GM23248 (cell line): ENCODE measurements at regions not wholly inside any gene's neighbourhood (a gene's known extent, or its start where the extent isn't known, plus 50 kb on each side); places are given as distances from the start of the nearest gene placed in this dataset.

Experiments
- DNase-seq: peaks from one replicate; pipeline ENCODE4 v3.0.0-alpha.2; 2015
- H2AFZ ChIP-seq: fragments of 200-600 bp; sonication (generic); 2 replicates; pipeline ENCODE4 v1.6.1; 2016; ENCODE audit warnings: antibody characterized with exemption
- H3F3A ChIP-seq: fragments of 200-600 bp; sonication (generic); 2 replicates; pipeline ENCODE4 v1.6.1; 2016; ENCODE audit warnings: mild to moderate bottlenecking, antibody characterized with exemption, mixed run types; ENCODE audit not compliant: insufficient read depth
- H3K27ac ChIP-seq: fragments of 200-600 bp; sonication (generic); 2 replicates; pipeline ENCODE4 v1.5.1; 2016; ENCODE audit warnings: mild to moderate bottlenecking
- H3K27me3 ChIP-seq: fragments of 200-600 bp; sonication (generic); replicated peaks from 2 replicates; pipeline ENCODE4 v1.6.1; 2016; ENCODE audit warnings: mild to moderate bottlenecking; ENCODE audit not compliant: insufficient read depth
- H3K36me3 ChIP-seq: fragments of 200-600 bp; sonication (generic); 2 replicates; pipeline ENCODE4 v1.6.1; 2016; ENCODE audit warnings: low read depth, mild to moderate bottlenecking
- H3K4me1 ChIP-seq: fragments of 200-600 bp; sonication (generic); 2 replicates; pipeline ENCODE4 v1.6.1; 2016; ENCODE audit warnings: mild to moderate bottlenecking; ENCODE audit not compliant: insufficient read depth
- H3K4me2 ChIP-seq: fragments of 200-600 bp; sonication (generic); one replicate; pipeline ENCODE4 v1.6.1; 2016; ENCODE audit warnings: mild to moderate bottlenecking; ENCODE audit not compliant: unreplicated experiment
- H3K4me3 ChIP-seq: fragments of 200-600 bp; sonication (generic); 2 replicates; pipeline ENCODE4 v1.5.1; 2016; ENCODE audit warnings: mild to moderate bottlenecking
- H3K79me2 ChIP-seq: fragments of 200-600 bp; sonication (generic); 2 replicates; pipeline ENCODE4 v1.6.1; 2016; ENCODE audit warnings: mild to moderate bottlenecking; ENCODE audit not compliant: insufficient read depth
- H3K9ac ChIP-seq: fragments of 200-600 bp; sonication (generic); 2 replicates; pipeline ENCODE4 v1.6.1; 2016; ENCODE audit warnings: mild to moderate bottlenecking
- H3K9me2 ChIP-seq: fragments of 200-600 bp; sonication (generic); 2 replicates; pipeline ENCODE4 v1.6.1; 2016; ENCODE audit warnings: mixed run types, mild to moderate bottlenecking, moderate library complexity; ENCODE audit not compliant: insufficient read depth
- H3K9me3 ChIP-seq: fragments of 200-600 bp; sonication (generic); one replicate; pipeline ENCODE4 v1.6.1; 2017; ENCODE audit warnings: low read depth
- H4K20me1 ChIP-seq: fragments of 200-600 bp; sonication (generic); 2 replicates; pipeline ENCODE4 v1.6.0; 2016; ENCODE audit not compliant: insufficient read depth
- EZH2 ChIP-seq: fragments of 200-600 bp; sonication (generic); IDR thresholded peaks from 2 replicates; pipeline ENCODE4 v1.6.1; 2018; ENCODE audit warnings: antibody characterized with exemption, mild to moderate bottlenecking; ENCODE audit not compliant: insufficient read depth, poor library complexity, severe bottlenecking
- EZH2phosphoT487 ChIP-seq: fragments of 200-600 bp; sonication (generic); IDR thresholded peaks from 2 replicates; pipeline ENCODE4 v1.6.1; 2018; ENCODE audit warnings: antibody characterized with exemption, moderate library complexity, mild to moderate bottlenecking, low read depth; ENCODE audit not compliant: insufficient read depth
- WGBS, 2 experiments: methylation state at CpG; one replicate each; pipeline ENCODE4 v1.1.6; 2015 to 2017; ENCODE audit warnings: low lambda C conversion rate in 2 of 2, low coverage in 1 of 2; ENCODE audit errors: missing lambda C conversion rate in 2 of 2; 5-methylcytosine and 5-hydroxymethylcytosine counted together
- in situ Hi-C: fragments of 300-500 bp; cut with MboI; formaldehyde crosslinking; loops from 2 replicates; pipeline ENCODE4 v1.15.0; 2020

GRCh38 chr13:70541451-70541850, 433.2 kb upstream of the KLHL1 start:
- Histone ChIP-seq H2AFZ (no peak overlapping the region), H4K20me1 (no peaks in the 10 kb centered on the region), H3K79me2 (no peaks in the 10 kb centered on the region), H3K27me3 (no peaks in the 10 kb centered on the region), H3F3A (no peaks in the 10 kb centered on the region), H3K9ac (no peak overlapping the region), H3K4me1 (no peaks in the 10 kb centered on the region), H3K36me3 (no peaks in the 10 kb centered on the region), H3K9me2 (no peaks in the 10 kb centered on the region), H3K27ac (no peak overlapping the region), H3K4me2 (no peak overlapping the region), H3K9me3 (no peaks in the 10 kb centered on the region), H3K4me3 (no peak overlapping the region)
- DNase-seq: no peak
- no peak for TF ChIP-seq EZH2
- no peak for TF ChIP-seq EZH2phosphoT487
- WGBS, 2 experiments: 35 to 43% methylated on average over 4 of the region's 4 CpGs
- in situ Hi-C loops: no loop called here

GRCh38 chr13:70534466-70534865, 426.2 kb upstream of the KLHL1 start:
- 0 to 3% methylated on average over 3 of the region's 3 CpGs for WGBS, 2 experiments
- Histone ChIP-seq H3K9me3 (no peaks in the 10 kb centered on the region), H3K27ac (no peak overlapping the region), H3F3A (no peaks in the 10 kb centered on the region), H2AFZ (no peak overlapping the region), H3K27me3 (no peaks in the 10 kb centered on the region), H3K4me3 (no peak overlapping the region), H3K79me2 (no peaks in the 10 kb centered on the region), H3K36me3 (no peaks in the 10 kb centered on the region), H3K9me2 (no peaks in the 10 kb centered on the region), H4K20me1 (no peaks in the 10 kb centered on the region), H3K9ac (no peak overlapping the region), H3K4me1 (no peaks in the 10 kb centered on the region), H3K4me2 (no peak overlapping the region)
- in situ Hi-C loops: no loop called here
- no peak for TF ChIP-seq EZH2
- no peak for TF ChIP-seq EZH2phosphoT487
- no peak for DNase-seq

- no peaks in the 10 kb centered on the region for H3F3A ChIP-seq
- TF ChIP-seq EZH2phosphoT487 (no peak), EZH2 (no peak)
- H3K4me3 ChIP-seq: no peak overlapping the region
- H2AFZ ChIP-seq: no peak overlapping the region
- H3K9ac ChIP-seq: no peak overlapping the region
- no peaks in the 10 kb centered on the region for H3K79me2 ChIP-seq
- in situ Hi-C loops: no loop called here
- no peaks in the 10 kb centered on the region for H4K20me1 ChIP-seq
- no peak for DNase-seq
- no peaks in the 10 kb centered on the region for H3K9me2 ChIP-seq
- no peak overlapping the region for H3K4me2 ChIP-seq
- no peak overlapping the region for H3K27ac ChIP-seq
- no peaks in the 10 kb centered on the region for H3K4me1 ChIP-seq
- no peaks in the 10 kb centered on the region for H3K36me3 ChIP-seq
- 4 to 7% methylated on average over 2 of the region's 2 CpGs for WGBS, 2 experiments
- H3K9me3 ChIP-seq: no peaks in the 10 kb centered on the region
- no peaks in the 10 kb centered on the region for H3K27me3 ChIP-seq
Observed at GRCh38 chr13:70529652-70530051, 421.4 kb upstream of the KLHL1 start.

- Histone ChIP-seq H3F3A (no peaks in the 10 kb centered on the region), H3K4me3 (no peak overlapping the region), H3K9me2 (no peaks in the 10 kb centered on the region), H3K36me3 (no peaks in the 10 kb centered on the region), H3K9me3 (no peaks in the 10 kb centered on the region), H3K4me2 (no peak overlapping the region), H3K9ac (no peak overlapping the region), H4K20me1 (no peaks in the 10 kb centered on the region), H3K4me1 (no peaks in the 10 kb centered on the region), H2AFZ (no peak overlapping the region), H3K27me3 (no peaks in the 10 kb centered on the region), H3K79me2 (no peaks in the 10 kb centered on the region), H3K27ac (no peak overlapping the region)
- in situ Hi-C loops: no loop called here
- DNase-seq: no peak
- TF ChIP-seq EZH2 (no peak), EZH2phosphoT487 (no peak)
- 31 to 34% methylated on average over 5 of the region's 5 CpGs for WGBS, 2 experiments
Observed at GRCh38 chr13:70527599-70527998, 419.3 kb upstream of the KLHL1 start.

- Histone ChIP-seq H3K9me2 (no peaks in the 10 kb centered on the region), H4K20me1 (no peaks in the 10 kb centered on the region), H3K27me3 (no peaks in the 10 kb centered on the region), H3F3A (no peaks in the 10 kb centered on the region), H3K27ac (no peak overlapping the region), H3K9ac (no peak overlapping the region), H3K36me3 (no peaks in the 10 kb centered on the region), H3K4me2 (no peak overlapping the region), H3K4me1 (no peaks in the 10 kb centered on the region), H3K9me3 (no peaks in the 10 kb centered on the region), H2AFZ (no peak overlapping the region), H3K79me2 (no peaks in the 10 kb centered on the region), H3K4me3 (no peak overlapping the region)
- DNase-seq: no peak
- WGBS, 2 experiments: 0% methylated on average over 2 of the region's 2 CpGs
- TF ChIP-seq EZH2: no peak
- TF ChIP-seq EZH2phosphoT487: no peak
- in situ Hi-C loops: no loop called here
Observed at GRCh38 chr13:70523622-70524021, 415.4 kb upstream of the KLHL1 start.
